HG02623 (cell line): ENCODE measurements at regions not wholly inside any gene's neighbourhood (a gene's known extent, or its start where the extent isn't known, plus 50 kb on each side); places are given as distances from the start of the nearest gene placed in this dataset.

ENCODE experiments used
- ATAC-seq: cut with Tn5 transposase; IDR thresholded peaks from one replicate; pipeline ENCODE4 v1.9.1; 2021; ENCODE audit warnings: moderate library complexity; ENCODE audit not compliant: unreplicated experiment

- no peak for ATAC-seq
Measured at GRCh38 chrY:15478348-15478963, 954.1 kb downstream of the NLGN4Y start.

DNA sequence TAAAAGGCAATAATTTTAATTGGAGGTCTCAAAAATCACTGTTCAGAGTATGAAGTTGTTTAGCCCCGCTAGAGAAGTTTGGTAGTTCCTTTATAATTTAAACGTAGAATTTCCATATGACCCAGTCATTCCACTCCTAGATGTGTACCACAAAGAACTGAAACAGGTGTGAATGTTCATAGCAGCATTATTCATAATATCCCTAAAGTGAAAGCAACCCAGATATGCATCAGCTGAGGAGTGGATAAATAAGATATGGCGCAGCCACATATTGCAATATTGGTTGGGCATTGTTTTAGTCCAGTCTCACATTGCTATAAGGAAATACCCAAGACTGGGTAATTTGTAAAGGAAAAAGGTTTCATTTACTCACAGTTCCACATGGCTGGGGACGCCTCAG, 976.2 kb downstream of the NLGN4Y start:
- ATAC-seq = no peak

DNA sequence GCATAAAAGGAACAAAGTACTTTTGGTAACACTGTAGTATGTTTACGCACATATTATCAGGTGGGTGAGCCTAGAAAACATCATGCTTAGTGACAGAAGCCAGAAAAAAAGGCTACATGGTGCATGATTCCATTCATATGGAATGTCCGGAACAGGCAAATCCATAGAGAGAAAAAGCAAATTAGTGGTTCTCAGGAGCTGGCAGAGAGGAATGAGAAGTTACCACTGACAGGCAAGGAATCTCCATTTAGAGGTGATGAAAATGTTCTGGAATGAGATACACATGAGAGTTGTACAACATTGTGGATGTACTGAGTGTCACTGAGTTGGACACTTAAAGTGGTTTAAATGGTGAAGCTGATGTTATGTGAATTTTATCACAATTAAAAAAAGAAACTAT, 976.9 kb downstream of the NLGN4Y start:
- ATAC-seq = no peak

DNA sequence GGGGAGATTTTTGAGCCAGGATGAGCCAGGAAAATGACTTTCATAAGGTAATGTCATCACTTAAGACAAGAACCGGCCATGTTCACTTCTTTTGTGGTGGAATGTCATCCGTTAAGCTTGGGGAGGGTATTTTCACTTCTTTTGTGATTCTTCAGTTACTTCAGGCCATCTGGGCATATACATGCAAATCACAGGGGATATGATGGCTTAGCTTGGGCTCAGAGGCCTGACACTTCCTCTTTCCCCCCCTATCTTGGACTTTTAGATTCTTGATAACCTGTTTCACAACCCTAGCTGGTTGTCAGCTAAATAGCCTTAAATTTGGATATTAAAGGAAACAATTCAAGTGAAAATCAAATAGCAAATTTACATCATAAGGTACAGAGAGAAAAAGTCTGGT, 986.0 kb downstream of the NLGN4Y start:
- no peak for ATAC-seq

DNA sequence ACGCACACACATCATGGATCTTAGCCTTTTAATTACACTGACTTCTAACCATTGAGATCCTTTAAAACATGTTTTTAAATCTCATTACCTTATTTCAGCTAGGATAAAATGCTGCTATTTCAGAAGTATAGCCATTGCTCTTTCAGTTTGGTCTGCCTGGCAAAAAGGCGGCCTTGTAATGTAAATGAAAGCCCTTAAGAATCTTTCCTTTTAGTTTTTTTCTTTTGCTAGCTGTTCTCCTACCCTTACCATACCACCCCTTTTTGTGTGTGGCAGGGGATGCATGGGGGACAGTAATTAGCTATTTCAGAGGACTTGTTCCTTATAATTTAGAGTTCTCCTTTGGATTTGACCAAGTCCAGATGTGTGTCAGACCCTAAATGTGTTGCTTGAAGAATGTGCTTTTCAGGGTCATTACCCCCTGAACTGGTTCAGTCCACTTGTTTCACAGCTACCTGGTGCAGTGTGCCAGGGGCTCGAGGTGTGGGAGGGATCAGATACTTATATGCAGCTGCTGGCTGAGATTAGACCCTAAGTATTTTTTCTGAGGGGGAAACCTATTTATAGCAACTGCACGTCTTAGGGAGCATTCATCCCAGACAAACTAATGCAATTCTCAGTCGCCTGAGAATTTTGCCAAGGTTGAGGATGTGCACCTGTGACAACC, 986.8 kb downstream of the NLGN4Y start:
- no peak for ATAC-seq

DNA sequence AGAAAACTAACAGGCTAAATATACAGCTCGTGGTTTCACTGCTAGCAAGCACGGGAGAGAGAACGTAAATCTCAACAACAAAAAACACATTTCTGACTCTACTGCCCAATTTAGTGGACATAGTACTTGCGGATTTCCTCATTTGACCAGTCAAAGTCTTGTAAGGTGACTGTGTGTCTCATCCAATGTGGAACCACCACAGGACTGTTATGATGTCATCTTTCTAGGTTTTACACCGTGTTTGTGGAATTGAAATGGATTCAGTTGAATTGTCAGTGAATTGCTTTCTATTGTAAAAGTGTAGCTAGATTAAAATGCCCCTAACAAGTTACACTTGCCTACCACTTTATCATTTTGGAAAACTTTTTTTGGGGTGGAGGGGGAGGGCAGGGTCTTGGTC, 1010.8 kb downstream of the NLGN4Y start:
- no peak for ATAC-seq

GRCh38 chrY:15535784-15536511, 1011.6 kb downstream of the NLGN4Y start:
- no peak for ATAC-seq

- no peak for ATAC-seq
Measured at GRCh38 chrY:15540516-15540915, 1016.2 kb downstream of the NLGN4Y start.

- ATAC-seq = no peak
Measured at GRCh38 chrY:15546177-15546754, 1021.9 kb downstream of the NLGN4Y start.

DNA sequence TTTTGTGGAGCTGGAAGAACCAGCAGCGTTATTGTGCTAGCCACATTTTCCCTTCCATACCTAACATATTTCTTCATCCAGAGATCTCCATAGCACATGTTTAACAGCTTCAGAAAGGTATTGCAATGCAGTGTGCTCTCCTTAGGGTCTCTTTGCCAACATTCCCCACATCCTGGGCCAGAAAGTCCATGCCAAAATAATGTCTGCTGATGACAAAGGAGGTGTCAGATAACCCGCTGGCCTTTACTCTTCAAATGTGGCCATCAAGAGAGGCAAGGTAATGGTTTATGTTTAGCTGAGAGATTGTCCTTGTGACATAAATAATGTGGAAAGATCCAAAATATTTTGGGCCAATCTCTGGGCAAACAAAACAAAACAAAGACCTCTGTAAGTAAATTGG, 1027.7 kb downstream of the NLGN4Y start:
- no peak for ATAC-seq

DNA sequence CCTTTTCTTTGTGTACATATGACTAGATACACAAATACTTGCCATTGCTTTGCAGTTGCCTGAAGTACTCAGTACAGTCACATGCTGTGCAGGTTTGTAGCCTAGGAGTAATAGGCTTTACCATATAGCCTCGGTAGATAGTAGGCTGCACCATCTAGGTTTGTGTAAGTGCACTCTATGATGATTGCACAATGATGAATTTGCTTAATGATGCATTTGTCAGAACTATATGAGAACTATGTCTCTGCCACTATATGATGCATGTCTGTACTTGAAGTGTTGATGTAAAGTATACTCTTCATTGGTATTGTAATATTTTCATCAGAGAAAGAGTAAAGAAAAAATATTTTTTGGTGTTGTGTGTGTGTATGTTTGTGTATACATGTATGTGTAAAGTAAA, 1030.7 kb downstream of the NLGN4Y start:
- ATAC-seq = no peak

DNA sequence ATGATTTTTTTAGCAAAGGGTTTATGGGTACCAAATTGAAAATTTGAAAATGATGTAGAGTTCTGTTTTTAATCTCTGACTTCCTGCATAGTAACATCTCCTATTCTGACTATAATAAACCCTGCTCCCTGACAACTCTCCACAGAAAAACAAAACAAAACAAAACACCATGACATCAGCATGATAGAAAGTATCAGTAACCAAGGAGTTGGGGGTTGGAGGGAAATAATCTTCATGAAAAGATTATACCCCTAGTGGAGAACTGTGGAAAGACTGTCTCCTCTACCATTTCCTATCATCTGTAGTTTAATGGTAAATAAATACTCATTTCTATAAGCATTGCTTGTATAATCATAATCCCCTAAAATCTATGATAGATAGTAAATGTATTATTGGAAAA, 1034.8 kb downstream of the NLGN4Y start:
- ATAC-seq = no peak

DNA sequence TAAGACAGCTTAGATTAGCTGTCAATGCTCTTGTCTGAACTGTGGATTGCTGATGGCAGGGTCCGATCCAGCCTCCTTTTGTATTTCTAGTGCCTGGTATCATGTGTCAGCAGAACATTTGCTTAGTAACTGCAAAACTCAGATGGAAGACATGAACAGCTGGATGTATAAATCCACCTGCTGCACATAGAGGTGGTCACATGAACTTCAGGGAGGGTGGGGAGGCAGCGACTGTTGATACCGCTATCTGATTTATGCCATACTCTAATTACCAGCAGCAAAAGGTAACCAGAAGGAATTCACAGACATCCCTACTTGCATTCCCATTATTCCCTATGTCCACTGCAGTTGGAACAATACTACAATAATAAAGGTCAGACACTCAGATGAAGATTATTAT, 1036.5 kb downstream of the NLGN4Y start:
- ATAC-seq = no peak

- ATAC-seq = no peak
Measured at GRCh38 chrY:15561501-15562289, 1037.4 kb downstream of the NLGN4Y start.

DNA sequence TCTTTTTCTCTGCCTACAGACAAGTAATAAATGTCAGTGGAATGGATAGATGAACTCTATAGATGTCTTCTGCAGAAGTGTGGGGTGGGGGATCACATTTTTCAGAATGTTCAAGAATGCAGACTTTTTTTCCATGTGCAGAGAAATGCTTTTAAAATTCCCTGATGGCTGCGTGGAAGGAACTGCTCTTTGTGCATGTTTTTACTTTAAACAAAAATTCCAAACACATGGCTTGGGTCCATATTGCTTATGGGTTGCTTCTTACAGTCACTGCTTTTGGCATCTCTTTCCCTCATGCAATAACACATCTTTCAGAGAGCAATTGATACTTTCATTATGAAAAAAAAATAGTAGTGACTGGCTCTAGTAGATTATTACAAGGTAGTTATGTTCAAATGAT, 1053.6 kb downstream of the NLGN4Y start:
- no peak for ATAC-seq

DNA sequence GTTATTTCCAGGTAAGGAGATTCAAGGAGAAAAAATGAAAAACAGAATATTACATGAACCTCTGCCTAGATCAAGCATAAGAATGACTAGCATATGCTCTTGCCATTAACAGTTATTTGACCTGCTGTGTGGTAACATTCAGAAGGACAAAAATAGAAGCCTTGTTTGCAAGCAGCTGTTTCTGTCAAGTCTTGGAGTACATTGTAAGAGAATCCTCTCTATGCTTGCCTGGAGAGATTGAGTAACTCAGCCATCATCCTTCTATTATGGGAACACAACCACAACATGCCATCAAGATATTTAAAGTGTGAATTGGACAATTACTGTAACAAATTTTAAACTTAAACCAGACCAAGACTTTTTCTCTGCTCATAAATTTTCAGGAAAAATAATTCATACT, 1054.4 kb downstream of the NLGN4Y start:
- ATAC-seq = no peak

- ATAC-seq = no peak
Measured at GRCh38 chrY:15579245-15579644, 1054.9 kb downstream of the NLGN4Y start.

GRCh38 chrY:15583111-15583510, 1058.8 kb downstream of the NLGN4Y start:
- ATAC-seq = no peak

GRCh38 chrY:15592957-15593356, 1068.6 kb downstream of the NLGN4Y start:
- no peak for ATAC-seq

DNA sequence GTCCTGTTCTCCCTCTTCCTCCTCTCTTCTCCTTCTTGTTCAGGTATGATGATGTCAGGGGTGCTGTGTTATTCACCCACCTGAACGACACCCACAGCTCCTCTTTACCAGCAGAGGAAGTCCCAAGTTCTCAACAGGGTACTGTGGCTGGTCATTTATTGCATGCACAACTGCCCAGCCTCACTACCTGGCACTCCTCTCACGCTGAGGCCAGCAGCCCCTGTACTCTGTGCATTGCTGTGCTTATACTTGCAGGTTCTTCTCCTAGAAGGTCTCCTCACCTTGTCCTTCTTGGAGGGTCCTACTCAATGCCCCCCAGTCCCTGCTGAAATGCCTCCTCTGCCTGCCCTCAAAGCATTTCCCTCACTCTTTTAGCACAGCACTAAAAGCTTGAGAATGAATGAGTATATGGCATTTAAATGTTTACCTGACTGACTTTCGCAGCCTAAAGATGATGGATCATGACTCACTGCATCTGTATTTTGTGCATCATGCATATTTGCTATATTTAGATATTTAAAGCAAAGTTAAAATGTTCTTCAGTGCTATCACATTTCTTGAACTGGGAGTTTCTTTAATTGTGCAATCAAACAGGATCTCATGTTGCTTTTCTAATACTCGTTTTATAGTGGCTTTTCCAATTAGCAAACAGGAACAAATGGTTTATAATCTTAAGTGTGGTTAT, 1069.3 kb downstream of the NLGN4Y start:
- ATAC-seq = no peak

- no peak for ATAC-seq
Measured at GRCh38 chrY:15594179-15594578, 1069.8 kb downstream of the NLGN4Y start.
